ENCODE measurements at regions not wholly inside any gene's neighbourhood (a gene's known extent, or its start where the extent isn't known, plus 50 kb on each side); places are given as distances from the start of the nearest gene placed in this dataset.

- Histone ChIP-seq H3K4me3 (no peak overlapping the region), H3K36me3 (no peaks in the 10 kb centered on the region), H3K27ac (no peak overlapping the region), H3K4me1 (no peaks in the 10 kb centered on the region), H3K27me3 (no peaks in the 10 kb centered on the region), H3K9me3 (no peaks in the 10 kb centered on the region)
- ATAC-seq = no peak
- TF ChIP-seq POLR2AphosphoS5 (IDR thresholded peaks at IDR 0.05) = no peak
- TF ChIP-seq, protein P1, sequence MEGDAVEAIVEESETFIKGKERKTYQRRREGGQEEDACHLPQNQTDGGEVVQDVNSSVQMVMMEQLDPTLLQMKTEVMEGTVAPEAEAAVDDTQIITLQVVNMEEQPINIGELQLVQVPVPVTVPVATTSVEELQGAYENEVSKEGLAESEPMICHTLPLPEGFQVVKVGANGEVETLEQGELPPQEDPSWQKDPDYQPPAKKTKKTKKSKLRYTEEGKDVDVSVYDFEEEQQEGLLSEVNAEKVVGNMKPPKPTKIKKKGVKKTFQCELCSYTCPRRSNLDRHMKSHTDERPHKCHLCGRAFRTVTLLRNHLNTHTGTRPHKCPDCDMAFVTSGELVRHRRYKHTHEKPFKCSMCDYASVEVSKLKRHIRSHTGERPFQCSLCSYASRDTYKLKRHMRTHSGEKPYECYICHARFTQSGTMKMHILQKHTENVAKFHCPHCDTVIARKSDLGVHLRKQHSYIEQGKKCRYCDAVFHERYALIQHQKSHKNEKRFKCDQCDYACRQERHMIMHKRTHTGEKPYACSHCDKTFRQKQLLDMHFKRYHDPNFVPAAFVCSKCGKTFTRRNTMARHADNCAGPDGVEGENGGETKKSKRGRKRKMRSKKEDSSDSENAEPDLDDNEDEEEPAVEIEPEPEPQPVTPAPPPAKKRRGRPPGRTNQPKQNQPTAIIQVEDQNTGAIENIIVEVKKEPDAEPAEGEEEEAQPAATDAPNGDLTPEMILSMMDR (IDR thresholded peaks at IDR 0.05) = no peak
- 23 to 35% methylated on average over 1 of the region's 1 CpG for WGBS, 2 donors (ENCODE audit: low coverage in 1 of 2)
Observed at GRCh38 chr10:118102121-118102520, 55.4 kb upstream of the RAB11FIP2 start.

GRCh38 chr10:118101501-118101900, 54.8 kb upstream of the RAB11FIP2 start:
- WGBS, 2 donors (ENCODE audit: low coverage in 1 of 2) = 81 to 87% methylated on average over 3 of the region's 3 CpGs
- H3K27ac ChIP-seq = no peak overlapping the region
- no peaks in the 10 kb centered on the region for H3K36me3 ChIP-seq
- no peak for ATAC-seq
- no peaks in the 10 kb centered on the region for H3K27me3 ChIP-seq
- TF ChIP-seq POLR2AphosphoS5 (IDR thresholded peaks at IDR 0.05) (no peak), POLR2A (IDR thresholded peaks at IDR 0.05) (no peak), EP300 (IDR thresholded peaks at IDR 0.05) (no peak)
- TF ChIP-seq, protein P1 (IDR thresholded peaks at IDR 0.05) = no peak
- no peaks in the 10 kb centered on the region for H3K9me3 ChIP-seq
- H3K4me1 ChIP-seq = no peaks in the 10 kb centered on the region
- H3K4me3 ChIP-seq = no peak overlapping the region
